IMR-90 (cell line): ENCODE measurements at regions not wholly inside any gene's neighbourhood (a gene's known extent, or its start where the extent isn't known, plus 50 kb on each side); places are given as distances from the start of the nearest gene placed in this dataset.

Experiments used
- ATAC-seq: fragments of 200-7000 bp; cut with Tn5 transposase; 2 replicates; pipeline ENCODE4 v1.9.1; 2020; ENCODE audit warnings: low read depth, mild to moderate bottlenecking, moderate library complexity
- BruUV-seq: library from RNA; stranded (reverse); fragments of 400-500 nt; replicated peaks from 2 replicates; lab custom pipeline; 2021; lab: Mats Ljungman, UMichigan
- CTCF ChIA-PET: fragments of 300-600 bp; formaldehyde crosslinking; extraction: SDS; loops from one replicate; lab custom pipeline; 2021; ENCODE audit warnings: antibody characterized with exemption; lab: Yijun Ruan, JAX
- POLR2A ChIA-PET: fragments of 300-600 bp; sonication (Branson Sonifier 250); formaldehyde crosslinking; loops from one replicate; lab custom pipeline; 2022; ENCODE audit warnings: antibody characterized with exemption; ENCODE audit not compliant: unreplicated experiment; lab: Charles Lee
- DNase-seq: peaks from one replicate; pipeline ENCODE4 v3.0.0; 2013
- H2AFZ ChIP-seq: replicated peaks from 2 replicates; pipeline ENCODE3; 2013; ENCODE audit warnings: low read length, mild to moderate bottlenecking; ENCODE audit not compliant: poor library complexity
- H2AK5ac ChIP-seq: 2 replicates; pipeline ENCODE4 v1.6.1; 2013; ENCODE audit warnings: low read depth, low read length, inconsistent platforms
- H2AK9ac ChIP-seq: replicated peaks from 2 replicates; pipeline ENCODE3; 2013; ENCODE audit warnings: mild to moderate bottlenecking, low read depth, low read length, moderate library complexity; ENCODE audit not compliant: poor library complexity
- H2BK120ac ChIP-seq: 2 replicates; pipeline ENCODE4 v1.6.1; 2013; ENCODE audit warnings: low read depth, low read length, inconsistent platforms
- H2BK15ac ChIP-seq: 3 replicates; pipeline ENCODE4 v1.6.1; 2013; ENCODE audit warnings: low read depth, low read length, inconsistent platforms
- H2BK20ac ChIP-seq: 2 replicates; pipeline ENCODE4 v1.6.1; 2013; ENCODE audit warnings: low read depth, mild to moderate bottlenecking, inconsistent platforms, low read length, moderate library complexity
- H2BK5ac ChIP-seq: 2 replicates; pipeline ENCODE4 v1.6.1; 2013; ENCODE audit warnings: mild to moderate bottlenecking, low read depth, low read length, inconsistent platforms; ENCODE audit not compliant: poor library complexity, severe bottlenecking
- H3K14ac ChIP-seq: replicated peaks from 2 replicates; pipeline ENCODE4 v1.6.1; 2013; ENCODE audit warnings: low read depth, low read length, inconsistent platforms
- H3K18ac ChIP-seq: 2 replicates; pipeline ENCODE4 v1.6.1; 2013; ENCODE audit warnings: low read depth, low read length, control low read depth
- H3K23ac ChIP-seq: 2 replicates; pipeline ENCODE4 v1.6.1; 2013; ENCODE audit warnings: low read depth, low read length, inconsistent platforms
- H3K27ac ChIP-seq: 2 replicates; pipeline ENCODE4 v1.5.1; 2013; ENCODE audit warnings: mild to moderate bottlenecking, control low read depth, low read length; ENCODE audit not compliant: insufficient read depth
- H3K27me3 ChIP-seq: 2 replicates; pipeline ENCODE4 v1.6.1; 2013; ENCODE audit warnings: low read length; ENCODE audit not compliant: control insufficient read depth, insufficient read depth
- H3K36me3 ChIP-seq: 2 replicates; pipeline ENCODE4 v1.6.1; 2013; ENCODE audit warnings: low read length, mixed read lengths; ENCODE audit not compliant: control insufficient read depth, insufficient read depth
- H3K4ac ChIP-seq: 2 replicates; pipeline ENCODE4 v1.6.1; 2013; ENCODE audit warnings: low read depth, low read length, inconsistent platforms
- H3K4me1 ChIP-seq: 2 replicates; pipeline ENCODE4 v1.6.1; 2013; ENCODE audit warnings: low read length, mixed read lengths; ENCODE audit not compliant: control insufficient read depth, insufficient read depth
- H3K4me2 ChIP-seq: 2 replicates; pipeline ENCODE4 v1.6.1; 2013; ENCODE audit warnings: low read depth, mild to moderate bottlenecking, control low read depth, low read length, moderate library complexity
- H3K4me3 ChIP-seq: 2 replicates; pipeline ENCODE4 v1.5.1; 2013; ENCODE audit warnings: low read depth, mild to moderate bottlenecking, control low read depth, low read length, moderate library complexity; ENCODE audit not compliant: insufficient read depth
- H3K56ac ChIP-seq: 2 replicates; pipeline ENCODE4 v1.6.1; 2013; ENCODE audit warnings: low read length, inconsistent platforms; ENCODE audit not compliant: insufficient read depth; ENCODE audit errors: extremely low read depth
- H3K79me1 ChIP-seq, 2 experiments: 2 replicates each; pipeline ENCODE4 v1.6.1; 2013; ENCODE audit warnings: low read length in 2 of 2, inconsistent platforms in 1 of 2, low read depth in 1 of 2
- H3K9ac ChIP-seq: 2 replicates; pipeline ENCODE4 v1.6.1; 2013; ENCODE audit warnings: low read depth, low read length, control low read depth
- H3K9me1 ChIP-seq: 2 replicates; pipeline ENCODE4 v1.6.1; 2013; ENCODE audit warnings: low read length, inconsistent platforms; ENCODE audit not compliant: insufficient read depth
- H3K9me3 ChIP-seq: 2 replicates; pipeline ENCODE4 v1.6.1; 2013; ENCODE audit warnings: low read length; ENCODE audit not compliant: control insufficient read depth, insufficient read depth
- H4K20me1 ChIP-seq: 2 replicates; pipeline ENCODE4 v1.6.1; 2013; ENCODE audit warnings: low read length, inconsistent platforms; ENCODE audit not compliant: insufficient read depth
- H4K5ac ChIP-seq: 2 replicates; pipeline ENCODE4 v1.6.1; 2013; ENCODE audit warnings: mild to moderate bottlenecking, low read depth, low read length, control low read depth
- H4K8ac ChIP-seq, 2 experiments: 2 replicates each; pipeline ENCODE4 v1.6.1; 2013; ENCODE audit warnings: low read depth in 2 of 2, low read length in 2 of 2, control low read depth in 1 of 2, inconsistent platforms in 1 of 2
- H4K91ac ChIP-seq: 2 replicates; pipeline ENCODE4 v1.6.1; 2013; ENCODE audit warnings: low read depth, low read length, inconsistent platforms; ENCODE audit not compliant: insufficient read depth
- CEBPB ChIP-seq: IDR thresholded peaks from 2 replicates; pipeline ENCODE4 v1.6.1; 2012; ENCODE audit warnings: low read depth, low read length, improper control_type of control experiment
- MXI1 ChIP-seq: IDR thresholded peaks from 2 replicates; pipeline ENCODE4 v1.6.1; 2012; ENCODE audit warnings: low read depth, mild to moderate bottlenecking, low read length, moderate library complexity, borderline replicate concordance
- RFX5 ChIP-seq: IDR thresholded peaks from 2 replicates; pipeline ENCODE4 v1.8.0; 2012; ENCODE audit warnings: low read depth, mild to moderate bottlenecking, low read length, moderate library complexity
- WGBS, 2 experiments: methylation state at CpG; one replicate each; pipeline versions ENCODE4 v1.1.5 to v1.1.7; 2013; ENCODE audit warnings: missing lambda C conversion rate in 2 of 2; ENCODE audit not compliant: insufficient read length in 1 of 2; ENCODE audit errors: extremely low coverage in 2 of 2; 5-methylcytosine and 5-hydroxymethylcytosine counted together
- dilution Hi-C: fragments of 300-500 bp; cut with HindIII; formaldehyde crosslinking; loops from one replicate; pipeline ENCODE4 v1.14.3; 2018; ENCODE audit warnings: low sequenced_read_pairs; ENCODE audit not compliant: unreplicated experiment
- in situ Hi-C: fragments of 300-500 bp; cut with MboI; formaldehyde crosslinking; loops from 3 replicates; pipeline ENCODE4 v1.14.3; 2019; ENCODE audit warnings: low sequenced_read_pairs, inconsistent platforms, mixed read lengths
- intact Hi-C: fragments of 100-400 bp; cut with micrococcal nuclease; formaldehyde crosslinking; loops from 2 replicates; pipeline ENCODE4 v1.10.0; 2022
- TF ChIP-seq, protein P1 (sequence below): fragments of 150-350 bp; IDR thresholded peaks from 2 replicates; pipeline ENCODE4 v1.6.1; 2017; ENCODE audit warnings: mild to moderate bottlenecking, antibody characterized with exemption, low read length, low read depth

DNA sequence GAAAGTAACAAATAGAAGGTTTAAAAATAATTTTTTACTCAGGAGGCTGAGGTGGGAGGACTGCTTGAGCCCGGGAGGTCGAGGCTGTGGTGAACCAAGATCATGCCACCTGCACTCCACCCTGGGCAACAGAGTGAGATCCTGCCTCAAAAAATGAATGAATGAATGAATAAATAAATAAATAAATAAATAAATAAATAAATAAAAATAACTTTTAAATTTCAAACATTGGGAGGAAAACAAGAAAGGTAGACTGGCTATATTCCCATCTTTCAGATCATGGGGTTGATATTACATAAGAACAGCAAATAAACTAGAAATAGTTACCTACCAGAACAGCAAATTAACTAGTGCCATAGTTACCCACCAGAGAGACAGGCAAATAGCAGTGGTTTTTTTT, 75.7 kb downstream of the LHX2 start:
- Histone ChIP-seq H2AK5ac (no peak overlapping the region), H2AK9ac (no peak overlapping the region), H2BK5ac (no peak overlapping the region), H2BK20ac (no peak overlapping the region), H3K23ac (no peak overlapping the region), H3K4ac (no peak overlapping the region), H3K4me1 (peaks cover 1% of the 10 kb centered on the region; the same call in 1 of the 2 replicates), H3K9ac (no peak overlapping the region), H3K27me3 (peaks cover 36% of the 10 kb centered on the region), H3K4me3 (no peak overlapping the region), H3K56ac (no peak overlapping the region), H3K14ac (no peak overlapping the region), H3K9me3 (peaks cover 13% of the 10 kb centered on the region), H3K9me1 (no peaks in the 10 kb centered on the region), H4K91ac (no peak overlapping the region), H4K5ac (no peak overlapping the region), H2BK15ac (no peak overlapping the region), H4K20me1 (no peaks in the 10 kb centered on the region), H3K79me1 (no peaks in the 10 kb centered on the region), H2AFZ (no peak overlapping the region), H2BK120ac (no peak overlapping the region), H3K36me3 (no peaks in the 10 kb centered on the region), H3K27ac (no peak overlapping the region), H3K4me2 (no peak overlapping the region), H3K18ac (no peak overlapping the region), H4K8ac (no peak overlapping the region)
- in situ Hi-C loops (no loop called here), intact Hi-C loops (no loop called here), dilution Hi-C loops (no loop called here)
- no peak for ATAC-seq
- TF ChIP-seq MXI1 (no peak), RFX5 (no peak), CEBPB (no peak)
- TF ChIP-seq, protein P1, sequence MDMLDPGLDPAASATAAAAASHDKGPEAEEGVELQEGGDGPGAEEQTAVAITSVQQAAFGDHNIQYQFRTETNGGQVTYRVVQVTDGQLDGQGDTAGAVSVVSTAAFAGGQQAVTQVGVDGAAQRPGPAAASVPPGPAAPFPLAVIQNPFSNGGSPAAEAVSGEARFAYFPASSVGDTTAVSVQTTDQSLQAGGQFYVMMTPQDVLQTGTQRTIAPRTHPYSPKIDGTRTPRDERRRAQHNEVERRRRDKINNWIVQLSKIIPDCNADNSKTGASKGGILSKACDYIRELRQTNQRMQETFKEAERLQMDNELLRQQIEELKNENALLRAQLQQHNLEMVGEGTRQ = no peak
- ChIA-PET CTCF (no interaction called here), POLR2A (no interaction called here)
- no CpG with 5 or more reads among the region's 2 CpGs for WGBS, 2 experiments
- DNase-seq = no peak
- no TSS peak for BruUV-seq
